Activated CD4-positive, alpha-beta T cell treated with anti-CD3 and anti-CD28 coated beads, Interleukin-2, amount 50 U/mL, for 24 hours (primary cell): ENCODE measurements at regions not wholly inside any gene's neighbourhood (a gene's known extent, or its start where the extent isn't known, plus 50 kb on each side); places are given as distances from the start of the nearest gene placed in this dataset.

Source experiments
- DNase-seq, 2 donors: peaks; one replicate each; pipeline ENCODE4 v3.0.0-alpha.2; 2020; ENCODE audit warnings: low read depth in 1 of 2, low spot score in 1 of 2

GRCh38 chr7:85600395-85600794 is 413.5 kb upstream of the SEMA3D start:
- DNase-seq, result no peak

GRCh38 chr7:85596827-85597226 is 410.0 kb upstream of the SEMA3D start:
- DNase-seq, result no peak

GRCh38 chr7:85595750-85596178 is 408.9 kb upstream of the SEMA3D start:
- no peak for DNase-seq

GRCh38 chr7:85593355-85593754 is 406.5 kb upstream of the SEMA3D start:
- DNase-seq, result no peak

- no peak for DNase-seq
Measured at GRCh38 chr7:85587785-85588184, 400.9 kb upstream of the SEMA3D start.

- no peak for DNase-seq
Measured at GRCh38 chr7:85586091-85586490, 399.2 kb upstream of the SEMA3D start.

- no peak for DNase-seq
Measured at GRCh38 chr7:85583131-85583953, 396.5 kb upstream of the SEMA3D start.

GRCh38 chr7:85573844-85574243 is 387.0 kb upstream of the SEMA3D start:
- no peak for DNase-seq

GRCh38 chr7:85573346-85573745 is 386.5 kb upstream of the SEMA3D start:
- no peak for DNase-seq

GRCh38 chr7:85570898-85571297 is 384.0 kb upstream of the SEMA3D start:
- DNase-seq, result no peak

- no peak for DNase-seq
Measured at GRCh38 chr7:85567983-85568382, 381.1 kb upstream of the SEMA3D start.

GRCh38 chr7:85566095-85566794 is 379.4 kb upstream of the SEMA3D start:
- DNase-seq, result no peak

GRCh38 chr7:85565276-85565675 is 378.4 kb upstream of the SEMA3D start:
- DNase-seq, result no peak

GRCh38 chr7:85564861-85565260 is 378.0 kb upstream of the SEMA3D start:
- DNase-seq, result no peak

- no peak for DNase-seq
Measured at GRCh38 chr7:85561706-85562105, 374.9 kb upstream of the SEMA3D start.

- DNase-seq, result peak in 1 of 2 donors; percentile 2
Measured at GRCh38 chr7:85554236-85555178, 367.7 kb upstream of the SEMA3D start.

- DNase-seq, result no peak
Measured at GRCh38 chr7:85535974-85536729, 349.3 kb upstream of the SEMA3D start.

GRCh38 chr7:85529831-85530230 is 343.0 kb upstream of the SEMA3D start:
- DNase-seq, result no peak

GRCh38 chr7:85529201-85529600 is 342.3 kb upstream of the SEMA3D start:
- DNase-seq, result no peak

GRCh38 chr7:85528581-85528980 is 341.7 kb upstream of the SEMA3D start:
- DNase-seq, result no peak

GRCh38 chr7:85525676-85526075 is 338.8 kb upstream of the SEMA3D start:
- no peak for DNase-seq
